Keratinocyte (primary cell): ENCODE measurements at regions not wholly inside any gene's neighbourhood (a gene's known extent, or its start where the extent isn't known, plus 50 kb on each side); places are given as distances from the start of the nearest gene placed in this dataset.

ENCODE experiments used
- DNase-seq: peaks from one replicate; pipeline ENCODE4 v3.0.0-alpha.2; 2011; ENCODE audit warnings: low read depth, missing footprints, low spot score
- FAIRE-seq: peaks from 2 replicates; lab custom pipeline; 2011; peaks lifted over from hg19 to GRCh38; lab: Jason Lieb, UNC
- H2AFZ ChIP-seq: 2 replicates; pipeline ENCODE4 v1.6.0; 2012; ENCODE audit warnings: low read length, control low read depth, inconsistent platforms; ENCODE audit not compliant: control insufficient read depth
- H3K27ac ChIP-seq: 2 replicates; pipeline ENCODE4 v1.5.1; 2011; ENCODE audit warnings: low read length; ENCODE audit not compliant: control insufficient read depth, insufficient read depth
- H3K27me3 ChIP-seq: 3 replicates; pipeline ENCODE4 v1.6.0; 2011; ENCODE audit warnings: low read length; ENCODE audit not compliant: control insufficient read depth, insufficient read depth; ENCODE audit errors: extremely low read depth
- H3K36me3 ChIP-seq, 2 experiments: 2 replicates in 1 of 2; 3 replicates in 1 of 2; pipeline ENCODE4 v1.5.1; 2011; ENCODE audit warnings: low read length in 2 of 2, mild to moderate bottlenecking in 1 of 2; ENCODE audit not compliant: control insufficient read depth in 2 of 2, insufficient read depth in 2 of 2; ENCODE audit errors: extremely low read depth in 1 of 2
- H3K4me1 ChIP-seq: 3 replicates; pipeline ENCODE4 v1.5.1; 2011; ENCODE audit warnings: low read length; ENCODE audit not compliant: control insufficient read depth, insufficient read depth; ENCODE audit errors: extremely low read depth
- H3K4me2 ChIP-seq: 3 replicates; pipeline ENCODE4 v1.6.0; 2011; ENCODE audit warnings: low read depth, low read length; ENCODE audit not compliant: control insufficient read depth, insufficient read depth; ENCODE audit errors: extremely low read depth
- H3K4me3 ChIP-seq, 3 experiments: fragments of 200-600 bp in 1 of 3; sonication (generic) in 1 of 3; 2 replicates in 2 of 3; 3 replicates in 1 of 3; pipeline ENCODE4 v1.5.1; 2011 to 2016; ENCODE audit warnings: low read length in 3 of 3, mild to moderate bottlenecking in 3 of 3, control low read depth in 2 of 3, inconsistent platforms in 1 of 3, low read depth in 1 of 3, mixed read lengths in 1 of 3, mixed run types in 1 of 3, moderate library complexity in 1 of 3; ENCODE audit not compliant: control insufficient read depth in 2 of 3, insufficient read depth in 2 of 3; ENCODE audit errors: extremely low read depth in 1 of 3
- H3K79me2 ChIP-seq: 2 replicates; pipeline ENCODE4 v1.6.0; 2012; ENCODE audit warnings: low read length; ENCODE audit not compliant: control insufficient read depth, insufficient read depth
- H3K9ac ChIP-seq: 3 replicates; pipeline ENCODE4 v1.6.0; 2011; ENCODE audit warnings: low read length; ENCODE audit not compliant: control insufficient read depth, insufficient read depth; ENCODE audit errors: extremely low read depth
- H3K9me1 ChIP-seq: 3 replicates; pipeline ENCODE4 v1.6.0; 2011; ENCODE audit warnings: low read length; ENCODE audit not compliant: control insufficient read depth, insufficient read depth; ENCODE audit errors: extremely low read depth
- H3K9me3 ChIP-seq: 2 replicates; pipeline ENCODE4 v1.5.1; 2012; ENCODE audit warnings: low read depth, low read length; ENCODE audit not compliant: control insufficient read depth
- H4K20me1 ChIP-seq: 3 replicates; pipeline ENCODE4 v1.6.0; 2011; ENCODE audit warnings: low read length; ENCODE audit not compliant: control insufficient read depth, insufficient read depth; ENCODE audit errors: extremely low read depth
- EZH2 ChIP-seq: IDR thresholded peaks from one replicate; pipeline ENCODE4 v1.6.1; 2012; ENCODE audit warnings: inconsistent platforms, mild to moderate bottlenecking, low read length, moderate library complexity
- dilution Hi-C: fragments of 300-500 bp; cut with MboI; formaldehyde crosslinking; loops from one replicate; pipeline ENCODE4 v1.7.0; 2020; ENCODE audit warnings: low sequenced_read_pairs; ENCODE audit not compliant: extremely low pct_ligation_motif_present
- TF ChIP-seq, protein P1 (sequence below), 3 experiments: IDR thresholded peaks in 1 of 3; conservative IDR thresholded peaks in 1 of 3; optimal IDR thresholded peaks in 1 of 3; 2 replicates in 2 of 3; 3 replicates in 1 of 3; pipeline versions ENCODE3 to v1.5.1; 2011; ENCODE audit warnings: low read length in 3 of 3, mild to moderate bottlenecking in 3 of 3, moderate library complexity in 2 of 3, control low read depth in 1 of 3, inconsistent platforms in 1 of 3; ENCODE audit not compliant: insufficient read depth in 2 of 3; ENCODE audit errors: extremely low read depth in 1 of 3

DNA sequence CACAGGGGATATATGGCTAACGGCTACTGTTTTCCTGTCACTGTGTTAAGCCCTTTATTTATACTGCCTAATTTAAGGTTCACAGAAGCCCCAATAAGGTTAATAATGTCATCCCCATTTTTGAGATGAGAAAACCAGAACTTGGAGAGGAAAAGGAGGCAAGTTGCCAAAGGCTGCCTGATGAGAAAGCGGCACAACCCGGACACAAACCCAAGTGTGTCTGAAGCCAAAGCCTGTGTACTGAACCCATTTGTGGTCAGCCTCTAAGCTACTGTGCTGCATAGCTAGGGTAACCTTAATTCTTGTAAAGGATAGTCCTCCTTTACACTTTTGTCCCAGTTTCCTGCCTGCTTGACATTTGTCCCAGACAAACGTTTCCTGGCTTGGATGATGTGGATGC is 954.7 kb upstream of the FANCL start:
- TF ChIP-seq EZH2 = no peak
- H3K4me1 ChIP-seq = no peaks in the 10 kb centered on the region
- H3K9me3 ChIP-seq = no peaks in the 10 kb centered on the region
- dilution Hi-C loops = no loop called here
- DNase-seq (no peak), FAIRE-seq (no peak)
- no peaks in the 10 kb centered on the region for H3K79me2 ChIP-seq
- no peaks in the 10 kb centered on the region for H3K27me3 ChIP-seq
- H3K4me3 ChIP-seq = no peak overlapping the region
- H3K9me1 ChIP-seq = no peaks in the 10 kb centered on the region
- H3K4me2 ChIP-seq = no peak overlapping the region
- no peak overlapping the region for H3K9ac ChIP-seq
- no peak overlapping the region for H2AFZ ChIP-seq
- no peak overlapping the region for H3K27ac ChIP-seq
- H3K36me3 ChIP-seq = no peaks in the 10 kb centered on the region
- H4K20me1 ChIP-seq = no peaks in the 10 kb centered on the region

DNA sequence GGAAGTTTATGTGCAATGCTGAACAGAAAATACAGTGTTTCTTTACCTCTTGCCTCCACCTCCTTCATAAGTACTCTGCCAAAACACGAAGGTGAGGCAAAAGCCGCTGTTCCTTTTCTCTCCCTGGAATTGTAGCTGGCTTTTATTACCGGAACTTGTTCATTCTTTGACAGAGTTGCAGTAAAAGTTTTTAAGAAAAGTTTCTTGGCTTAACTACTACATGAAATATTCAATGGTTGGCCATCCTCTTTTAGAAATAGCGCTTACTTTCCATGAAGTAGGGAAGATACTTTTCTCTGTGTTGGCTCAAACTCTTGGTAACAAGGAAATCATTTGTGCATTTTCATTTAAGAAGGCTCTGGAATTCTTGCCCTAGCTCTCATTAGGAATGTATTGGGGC is 950.7 kb upstream of the FANCL start:
- TF ChIP-seq, protein P1, sequence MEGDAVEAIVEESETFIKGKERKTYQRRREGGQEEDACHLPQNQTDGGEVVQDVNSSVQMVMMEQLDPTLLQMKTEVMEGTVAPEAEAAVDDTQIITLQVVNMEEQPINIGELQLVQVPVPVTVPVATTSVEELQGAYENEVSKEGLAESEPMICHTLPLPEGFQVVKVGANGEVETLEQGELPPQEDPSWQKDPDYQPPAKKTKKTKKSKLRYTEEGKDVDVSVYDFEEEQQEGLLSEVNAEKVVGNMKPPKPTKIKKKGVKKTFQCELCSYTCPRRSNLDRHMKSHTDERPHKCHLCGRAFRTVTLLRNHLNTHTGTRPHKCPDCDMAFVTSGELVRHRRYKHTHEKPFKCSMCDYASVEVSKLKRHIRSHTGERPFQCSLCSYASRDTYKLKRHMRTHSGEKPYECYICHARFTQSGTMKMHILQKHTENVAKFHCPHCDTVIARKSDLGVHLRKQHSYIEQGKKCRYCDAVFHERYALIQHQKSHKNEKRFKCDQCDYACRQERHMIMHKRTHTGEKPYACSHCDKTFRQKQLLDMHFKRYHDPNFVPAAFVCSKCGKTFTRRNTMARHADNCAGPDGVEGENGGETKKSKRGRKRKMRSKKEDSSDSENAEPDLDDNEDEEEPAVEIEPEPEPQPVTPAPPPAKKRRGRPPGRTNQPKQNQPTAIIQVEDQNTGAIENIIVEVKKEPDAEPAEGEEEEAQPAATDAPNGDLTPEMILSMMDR (optimal IDR thresholded peaks at IDR 0.05 in 1 of 3, IDR thresholded peaks at IDR 0.05 in 1 of 3, conservative IDR thresholded peaks at IDR 0.05 in 1 of 3; ENCODE audit: extremely low read depth in 1 of 3, insufficient read depth in 2 of 3, low read length in 3 of 3) = no peak
- TF ChIP-seq EZH2 = no peak
- Histone ChIP-seq H3K27ac (no peak overlapping the region), H4K20me1 (no peaks in the 10 kb centered on the region), H3K9ac (no peak overlapping the region), H3K27me3 (no peaks in the 10 kb centered on the region), H2AFZ (no peak overlapping the region), H3K9me3 (no peaks in the 10 kb centered on the region), H3K4me1 (no peaks in the 10 kb centered on the region), H3K4me3 (no peak overlapping the region), H3K9me1 (no peaks in the 10 kb centered on the region), H3K79me2 (no peaks in the 10 kb centered on the region), H3K36me3 (no peaks in the 10 kb centered on the region), H3K4me2 (no peak overlapping the region)
- FAIRE-seq (no peak), DNase-seq (no peak)
- dilution Hi-C loops = no loop called here

DNA sequence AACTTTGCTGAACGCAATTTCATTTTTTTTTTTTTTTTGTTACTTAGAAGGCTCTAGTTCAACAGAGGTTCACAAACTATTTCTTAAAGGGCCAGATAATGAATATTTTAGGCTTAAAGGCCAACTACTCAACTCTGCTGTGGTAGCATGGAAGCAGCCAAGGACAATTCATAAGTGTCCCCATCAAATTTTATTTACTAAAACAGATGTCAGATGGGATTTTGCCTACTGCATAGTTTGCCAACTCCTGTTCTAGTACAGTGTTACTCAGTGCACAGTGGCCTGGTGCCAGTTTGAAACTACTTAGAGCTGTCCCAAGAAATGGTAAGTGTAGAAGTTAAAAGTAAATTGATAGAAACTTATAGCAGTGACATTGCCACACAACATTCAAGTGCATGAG is 949.4 kb upstream of the FANCL start:
- no peak overlapping the region for H3K9ac ChIP-seq
- H3K79me2 ChIP-seq = no peaks in the 10 kb centered on the region
- FAIRE-seq = no peak
- no peak overlapping the region for H3K4me3 ChIP-seq
- H2AFZ ChIP-seq = no peak overlapping the region
- no peaks in the 10 kb centered on the region for H3K9me1 ChIP-seq
- no peak for DNase-seq
- no peaks in the 10 kb centered on the region for H3K4me1 ChIP-seq
- no peak overlapping the region for H3K27ac ChIP-seq
- H3K27me3 ChIP-seq = no peaks in the 10 kb centered on the region
- no peak overlapping the region for H3K4me2 ChIP-seq
- no peaks in the 10 kb centered on the region for H4K20me1 ChIP-seq
- dilution Hi-C loops = no loop called here
- H3K9me3 ChIP-seq = no peaks in the 10 kb centered on the region
- H3K36me3 ChIP-seq = no peaks in the 10 kb centered on the region
- TF ChIP-seq, protein P1 (optimal IDR thresholded peaks at IDR 0.05 in 1 of 3, IDR thresholded peaks at IDR 0.05 in 1 of 3, conservative IDR thresholded peaks at IDR 0.05 in 1 of 3; ENCODE audit: extremely low read depth in 1 of 3, insufficient read depth in 2 of 3, low read length in 3 of 3) = no peak
- TF ChIP-seq EZH2 = no peak
